SIG-M5 treated with dmso at 0.1 percent for 504 hours (cell line): ENCODE measurements at regions not wholly inside any gene's neighbourhood (a gene's known extent, or its start where the extent isn't known, plus 50 kb on each side); places are given as distances from the start of the nearest gene placed in this dataset.
"Not testable (repeated sequence)": the region's sequence is repeated elsewhere in the genome, so short reads cannot be mapped to it uniquely, and the experiment has no call there.

Source experiments
- DNase-seq: peaks from one replicate; lab custom pipeline; 2025; ENCODE audit not compliant: unreplicated experiment; lab: John Stamatoyannopoulos, UW

DNA sequence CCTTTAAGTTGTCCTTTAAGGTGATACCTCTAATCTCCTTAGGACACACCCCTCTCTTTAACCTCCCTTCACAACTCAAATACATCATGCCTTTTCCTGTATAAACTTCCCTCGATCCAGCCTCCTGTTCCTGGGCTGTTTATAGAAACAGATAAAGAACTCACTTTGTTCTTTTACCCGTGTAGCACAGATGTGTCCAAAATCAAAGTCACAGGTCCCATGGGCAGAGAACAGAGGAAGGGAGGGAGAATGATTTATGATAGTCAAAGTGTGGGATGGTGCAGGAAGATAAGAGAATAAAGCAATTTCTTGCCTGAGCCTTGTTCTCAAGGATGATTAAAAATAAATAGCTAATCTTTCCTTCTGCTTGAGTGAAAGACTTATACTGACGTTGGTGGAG lies 50.3 kb upstream of the CABCOCO1 start:
- DNase-seq, result no peak

DNA sequence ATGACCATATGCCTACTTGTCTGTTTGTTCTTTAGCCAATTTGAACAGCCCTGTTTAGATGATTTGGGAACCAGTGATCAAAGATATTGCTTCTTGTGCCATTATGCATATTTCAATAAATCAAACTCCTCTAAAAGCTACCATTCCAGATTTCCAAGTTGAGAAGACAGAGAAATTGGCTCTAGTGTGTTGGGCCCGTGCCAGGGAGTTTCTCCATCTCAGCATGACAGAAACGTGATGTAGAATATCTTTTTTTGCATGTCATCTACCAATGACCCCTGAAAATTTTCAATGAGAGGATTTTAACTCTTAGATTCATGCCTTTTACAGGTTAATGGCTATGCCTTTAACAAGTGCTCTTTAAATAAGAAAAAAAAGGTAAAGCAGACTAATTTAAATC lies 50.7 kb upstream of the CABCOCO1 start:
- DNase-seq, result no peak

DNA sequence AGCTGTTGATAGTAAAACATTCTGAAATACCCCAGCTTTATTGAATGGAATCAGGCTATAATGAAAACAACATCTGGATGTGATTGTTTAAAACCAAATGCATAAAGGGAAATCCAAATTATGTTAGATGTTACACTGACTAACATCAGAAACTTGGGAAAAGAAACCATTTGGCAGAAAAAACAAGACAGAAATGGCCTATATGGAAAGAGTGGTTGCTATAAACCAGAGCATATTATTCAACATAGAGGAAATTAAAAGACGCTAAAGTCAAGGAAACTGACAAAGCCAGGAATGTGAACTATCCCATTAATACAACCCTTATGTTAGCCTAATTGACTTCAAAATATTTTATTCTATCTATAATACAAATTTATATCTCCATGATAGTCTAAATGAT lies 53.0 kb upstream of the CABCOCO1 start:
- no peak for DNase-seq

DNA sequence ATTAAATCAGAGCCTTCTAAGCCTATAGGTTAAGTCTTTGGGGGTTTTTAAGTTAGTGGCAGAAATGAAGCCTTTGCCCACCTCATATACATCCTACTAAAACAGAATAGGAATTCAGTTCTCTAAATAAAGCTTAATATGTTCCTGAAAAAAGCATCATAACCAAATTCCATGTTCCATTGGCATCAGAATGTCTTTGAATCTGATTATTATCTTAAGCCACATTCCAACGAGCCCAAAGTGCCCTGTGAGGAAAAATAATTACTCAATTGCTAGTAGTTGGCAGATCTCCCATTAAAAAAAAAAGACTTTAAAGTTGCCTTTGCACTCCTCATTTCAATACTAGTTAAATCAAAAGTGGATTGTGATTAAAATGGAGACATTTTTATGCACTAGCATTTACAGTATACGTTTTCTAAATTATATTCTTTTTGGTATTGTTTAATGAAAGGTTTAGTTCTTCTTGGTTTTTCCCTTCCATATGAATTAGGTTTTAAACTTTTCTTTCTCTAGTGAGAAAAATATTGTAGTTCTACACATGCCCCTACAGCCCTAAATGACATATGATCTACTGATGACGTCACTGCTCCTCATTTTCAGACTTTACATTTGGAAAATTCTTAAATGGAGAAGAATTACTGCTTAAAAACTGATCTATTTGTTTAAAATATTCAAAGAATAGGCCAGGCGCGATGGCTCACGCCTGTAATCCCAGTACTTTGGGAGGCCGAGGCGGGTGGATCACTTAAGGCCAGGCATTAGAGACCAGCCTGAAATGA lies 54.3 kb upstream of the CABCOCO1 start:
- DNase-seq, result no peak

DNA sequence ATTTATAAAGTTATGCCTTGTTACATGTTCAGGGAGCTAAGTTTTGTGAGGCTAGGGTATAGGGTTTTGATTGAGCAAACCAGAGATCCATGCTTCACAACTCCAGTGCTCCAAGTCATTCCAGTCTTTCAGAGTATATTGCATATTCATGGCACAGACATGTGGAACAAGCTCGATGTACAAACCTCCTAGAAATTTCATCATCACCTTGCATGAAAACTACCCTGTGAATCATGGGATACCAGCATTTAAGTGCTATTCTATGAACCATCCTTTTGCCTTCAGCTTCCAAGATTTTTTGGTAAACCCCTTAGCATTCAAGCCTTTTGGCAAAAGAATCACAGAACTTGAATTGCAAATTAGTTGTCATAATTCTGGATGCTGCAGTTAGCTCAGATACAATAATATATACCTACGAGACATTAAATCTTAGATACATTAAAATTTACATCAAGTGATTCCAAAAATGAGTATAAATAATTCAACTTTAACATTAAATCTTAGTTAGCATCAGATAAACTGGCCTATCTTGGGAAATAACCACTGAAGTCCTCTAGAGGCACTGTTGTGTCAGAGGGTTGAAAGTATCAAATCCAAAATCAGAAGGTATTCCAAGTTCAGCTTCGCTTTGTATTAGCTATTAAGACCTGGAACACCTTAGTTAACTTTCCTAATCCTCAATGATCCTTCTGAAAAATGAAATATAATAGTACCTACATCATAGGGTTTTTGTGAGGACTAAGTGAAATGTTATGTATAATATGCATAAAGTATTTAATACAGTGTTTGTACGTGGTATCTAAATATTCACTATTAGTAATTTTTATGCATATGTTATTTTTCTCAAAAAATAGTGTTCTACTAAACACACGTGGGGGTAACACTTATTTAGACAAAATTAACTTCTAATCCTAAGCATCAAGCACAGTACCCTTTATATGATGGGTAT lies 55.5 kb upstream of the CABCOCO1 start:
- DNase-seq, result peak; percentile 5

DNA sequence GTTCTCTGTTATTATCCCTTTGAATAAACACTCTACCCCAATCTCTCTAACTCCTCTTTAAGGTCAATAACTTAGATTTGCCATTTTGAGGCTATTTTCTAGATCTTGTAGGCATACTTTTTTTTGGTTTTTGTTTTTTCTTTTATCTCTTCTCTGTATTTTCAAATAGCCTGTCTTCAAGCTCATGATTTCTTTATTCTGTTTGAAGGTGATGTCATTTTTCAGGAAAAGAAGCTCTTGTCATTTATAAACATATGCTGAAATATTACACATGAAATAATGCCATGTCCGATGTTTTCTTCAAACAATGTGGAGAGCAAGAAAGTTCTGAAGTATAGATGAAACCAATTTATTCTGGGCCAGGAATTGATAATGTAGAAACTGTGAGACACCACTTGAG lies 57.5 kb upstream of the CABCOCO1 start:
- no peak for DNase-seq

DNA sequence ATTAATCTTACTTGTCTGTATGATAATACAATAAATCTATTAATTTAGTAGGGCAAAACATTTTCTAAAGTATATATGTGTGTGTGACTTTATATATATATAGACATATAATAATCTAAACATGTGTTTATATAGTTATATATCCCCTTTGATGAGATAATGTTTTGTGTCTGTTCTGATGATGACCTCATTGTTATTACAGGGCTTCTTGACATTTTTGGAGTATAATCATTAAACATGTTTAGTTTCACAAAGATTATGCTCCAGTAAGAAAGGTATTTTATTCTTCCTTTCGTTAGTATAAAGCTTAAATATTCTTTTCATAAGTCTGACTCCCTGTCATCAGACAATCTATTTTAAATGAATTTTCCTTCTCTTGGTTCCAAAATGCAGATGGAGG lies 62.3 kb upstream of the CABCOCO1 start:
- no peak for DNase-seq

DNA sequence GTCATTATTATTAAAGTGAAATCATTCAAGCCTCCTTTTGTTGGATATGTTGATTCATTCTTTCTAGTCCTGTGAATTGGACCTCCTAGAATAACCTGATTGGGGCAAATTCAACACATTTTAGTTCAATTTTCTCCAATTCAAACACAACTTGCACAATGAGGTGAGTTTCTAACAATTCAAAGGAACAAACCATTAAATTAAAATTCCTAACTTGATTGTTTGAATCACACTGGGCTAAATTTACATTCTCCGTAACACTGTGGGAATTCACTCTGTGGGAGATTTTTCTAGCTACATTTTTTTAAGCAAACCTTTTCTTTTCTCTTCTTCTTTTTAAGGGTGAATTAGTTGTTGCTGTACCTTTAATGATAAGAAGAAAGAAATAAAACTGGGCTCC lies 68.3 kb upstream of the CABCOCO1 start:
- no peak for DNase-seq

DNA sequence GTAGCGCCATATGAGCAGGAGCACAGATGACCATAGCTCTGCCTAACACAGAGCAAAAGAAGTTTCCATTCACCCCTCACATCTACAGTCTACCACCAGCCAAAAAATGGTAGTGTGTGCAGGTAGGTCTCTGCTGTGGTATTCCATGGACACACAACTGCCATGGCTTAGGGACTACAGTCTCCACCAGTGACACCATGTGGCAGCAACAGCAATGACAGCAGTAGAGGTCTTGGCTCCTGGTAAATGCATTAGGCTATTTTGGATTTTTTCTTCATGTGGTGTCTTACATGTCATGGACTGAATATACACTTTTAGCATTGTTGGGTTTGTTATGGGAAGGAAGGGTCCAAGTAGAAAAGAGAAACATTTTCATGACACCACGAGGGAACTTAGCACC lies 70.1 kb upstream of the CABCOCO1 start:
- peak; percentile 1 for DNase-seq

DNA sequence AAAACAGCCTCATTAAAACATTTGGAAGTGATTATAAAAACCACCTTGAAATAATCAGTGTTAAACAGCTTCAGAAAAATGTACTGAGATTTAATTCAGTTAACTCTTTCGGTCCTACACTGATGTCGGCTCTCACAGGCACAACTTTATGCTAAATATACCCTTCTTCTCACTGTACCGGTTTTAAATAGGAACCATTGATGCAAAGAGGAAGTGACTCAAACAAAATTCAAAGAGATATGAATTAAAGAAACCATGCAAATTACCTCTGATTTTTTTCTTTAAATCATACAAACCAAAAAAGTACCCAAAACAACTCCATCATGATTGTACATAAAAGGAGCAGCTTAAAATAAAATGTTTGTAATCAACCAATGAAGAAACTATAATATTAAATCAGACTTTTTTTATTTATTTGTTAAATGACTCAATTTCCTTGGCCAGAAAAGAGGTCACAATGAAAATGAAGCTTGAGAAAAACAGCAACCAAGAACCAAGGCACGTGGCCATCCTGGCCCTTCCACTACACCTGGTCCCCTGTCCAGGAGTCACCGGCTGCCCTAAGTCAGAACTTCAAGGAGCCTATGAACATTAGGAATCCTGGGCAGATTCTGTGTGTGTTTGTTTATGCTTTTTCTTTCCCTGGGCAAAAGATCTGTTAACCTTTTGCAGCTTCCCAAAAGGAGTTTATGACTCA lies 73.0 kb upstream of the CABCOCO1 start:
- no peak for DNase-seq

DNA sequence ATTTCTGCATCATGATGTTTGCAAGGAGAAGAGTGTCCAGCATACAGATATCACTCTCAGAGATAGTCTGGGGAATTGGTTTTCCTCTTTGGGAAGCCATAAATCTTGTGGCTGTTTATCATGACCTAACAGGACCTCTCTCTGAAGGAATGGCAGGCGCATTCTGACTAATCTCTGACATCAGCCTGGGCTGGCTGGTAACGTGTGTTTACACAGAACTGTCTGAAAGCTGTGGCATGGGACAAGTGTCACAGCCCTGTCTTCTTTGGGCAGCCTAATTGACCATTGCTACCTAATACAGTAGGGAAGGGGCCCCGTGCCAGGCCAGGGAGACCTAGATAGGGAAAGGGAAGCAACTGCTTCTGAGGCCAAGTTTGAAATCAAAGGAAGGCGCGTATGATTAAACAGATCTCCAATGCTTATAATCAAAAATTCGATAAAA lies 73.9 kb upstream of the CABCOCO1 start:
- DNase-seq, result no peak

DNA sequence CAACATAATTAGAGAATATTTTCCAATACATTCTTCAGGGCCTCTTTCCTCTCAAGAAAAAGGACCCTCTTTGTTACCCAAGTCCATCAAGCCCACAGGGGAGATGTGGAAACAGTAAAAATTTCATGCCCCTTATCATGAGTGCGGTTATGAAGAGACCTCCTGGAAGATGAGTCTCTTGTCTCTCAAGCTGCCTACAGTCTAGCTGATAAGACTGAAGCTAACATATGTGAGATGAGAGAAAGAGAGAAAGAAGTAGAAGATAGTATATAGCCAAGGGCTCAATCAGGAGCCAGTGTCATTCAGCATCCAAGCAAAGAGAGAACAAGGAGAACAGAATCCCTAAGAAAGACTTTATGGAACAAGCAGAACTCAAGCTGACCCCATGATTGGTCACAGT lies 75.9 kb upstream of the CABCOCO1 start:
- no peak for DNase-seq

DNA sequence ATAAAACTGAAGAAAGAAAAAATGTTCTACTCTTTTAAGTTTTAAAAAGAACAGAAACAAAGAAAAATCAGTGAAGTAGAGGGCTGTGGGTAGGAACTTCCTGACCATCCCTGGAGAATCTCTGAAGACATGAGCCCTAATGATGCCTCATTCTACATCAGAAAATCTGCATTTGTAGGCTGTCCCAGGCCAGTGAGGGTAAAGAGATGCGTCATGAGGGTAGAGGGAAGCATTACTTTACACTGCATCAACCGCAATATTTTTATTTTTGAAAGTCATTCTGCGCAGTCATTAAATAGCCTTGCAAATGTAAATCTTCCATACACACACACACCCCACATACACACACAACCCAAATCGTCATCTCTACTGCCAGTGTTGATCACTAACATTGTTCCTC lies 82.1 kb upstream of the CABCOCO1 start:
- DNase-seq, result no peak

DNA sequence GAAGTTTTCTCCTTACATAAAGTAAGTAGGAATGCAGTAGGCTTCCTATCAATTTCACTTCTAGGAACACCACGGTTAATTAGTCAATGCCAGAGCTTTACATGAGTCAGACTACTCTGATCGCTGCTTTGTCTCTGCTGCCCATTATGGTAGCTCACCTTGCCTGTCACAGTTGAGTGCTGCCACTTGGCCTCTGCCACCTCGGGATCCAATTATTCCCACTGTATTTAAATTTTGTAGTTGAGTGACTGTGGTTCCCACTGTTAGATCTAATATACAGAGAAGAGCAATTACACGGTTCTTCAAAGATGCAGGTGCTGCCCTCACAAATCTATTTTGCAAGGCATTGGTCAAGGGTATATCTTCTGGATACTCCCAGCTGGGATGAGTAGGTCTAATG lies 92.5 kb upstream of the CABCOCO1 start:
- DNase-seq, result not testable (repeated sequence)

DNA sequence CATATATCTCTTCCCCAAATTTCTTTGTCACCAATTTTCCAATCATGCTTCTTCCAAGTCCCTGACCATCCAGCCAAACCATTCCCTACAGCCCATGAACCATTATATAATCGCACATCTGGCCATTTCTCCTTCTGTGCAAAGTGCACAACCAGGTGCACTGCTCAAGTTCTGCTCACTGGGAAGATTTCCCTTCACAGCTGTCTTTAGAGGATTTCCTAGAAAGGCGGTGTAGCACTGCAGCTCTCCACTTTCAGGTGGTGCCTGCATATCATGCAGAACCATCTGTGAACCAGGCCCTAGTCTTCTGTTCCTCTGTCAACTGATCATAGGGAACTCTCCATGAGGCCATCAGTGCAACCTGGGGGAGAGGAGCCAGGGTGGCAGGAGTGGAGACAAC lies 95.0 kb upstream of the CABCOCO1 start:
- no peak for DNase-seq

DNA sequence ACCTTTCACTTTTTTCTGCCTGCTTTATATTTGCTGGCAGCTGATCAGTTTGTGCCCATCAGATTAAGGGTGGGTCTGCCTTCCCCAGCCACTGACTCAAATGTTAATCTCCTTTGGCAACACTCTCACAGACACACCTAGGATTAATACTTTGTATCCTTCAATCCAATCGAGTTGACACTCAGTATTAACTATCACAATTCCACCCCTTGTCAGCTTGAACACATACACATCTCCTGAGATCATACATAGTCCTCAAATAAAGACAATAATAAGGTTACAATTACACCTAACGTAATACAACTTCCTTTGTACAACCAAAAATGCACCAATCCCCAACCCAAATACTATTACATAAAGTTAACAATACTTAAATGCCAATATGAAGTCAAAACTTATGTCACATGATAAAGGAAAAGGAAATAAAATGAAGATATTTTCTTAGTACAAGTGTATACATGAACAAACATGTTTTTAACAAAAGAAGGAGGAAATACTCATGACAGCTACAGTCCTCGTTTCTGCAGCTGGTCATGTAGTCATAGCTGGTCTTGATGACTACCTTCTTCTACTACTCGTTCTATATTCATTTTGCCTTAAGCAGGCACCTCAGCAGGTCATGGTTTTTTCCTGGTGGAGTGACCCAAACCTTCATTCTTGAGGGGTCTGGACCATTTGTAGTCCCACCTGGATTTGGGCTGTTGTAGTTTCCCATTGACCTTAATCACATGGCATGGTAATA lies 96.7 kb upstream of the CABCOCO1 start:
- DNase-seq, result no peak

DNA sequence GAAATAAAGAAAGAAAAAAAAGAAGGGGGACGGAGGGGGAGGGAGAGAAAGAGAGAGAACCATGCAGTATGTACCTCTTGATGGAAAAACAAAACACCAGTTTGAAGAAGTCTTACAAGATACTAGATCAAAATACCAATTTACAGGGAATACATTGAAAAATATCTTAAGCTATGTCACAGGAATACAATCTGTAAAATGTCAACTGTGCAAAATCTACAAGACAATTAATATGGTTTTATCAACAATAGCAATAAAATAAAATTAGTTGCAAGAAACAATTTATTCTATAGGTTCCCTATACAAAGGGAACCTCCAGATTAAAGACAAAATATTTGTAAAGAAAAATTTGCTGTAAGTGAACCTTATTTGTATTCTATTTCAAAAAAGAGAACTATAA lies 98.3 kb upstream of the CABCOCO1 start:
- no peak for DNase-seq

DNA sequence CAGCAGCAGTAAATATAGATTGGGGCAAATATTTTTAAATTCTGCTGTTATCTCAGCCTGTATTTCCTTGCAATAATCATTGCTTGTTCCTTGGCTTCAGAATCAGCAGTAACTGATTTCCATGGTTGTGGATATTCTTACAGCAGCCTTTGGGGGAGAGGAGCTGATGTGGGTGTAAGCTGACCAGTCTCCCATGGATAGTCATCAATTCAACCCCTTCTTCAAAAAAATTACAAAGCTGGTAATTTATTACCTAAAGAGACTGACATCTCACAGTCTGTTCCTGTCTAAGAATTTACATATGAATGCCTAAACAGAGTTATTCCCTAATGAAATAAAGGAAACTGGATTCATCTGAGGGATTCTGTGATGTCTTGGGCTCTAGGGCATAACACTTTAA lies 103.1 kb upstream of the CABCOCO1 start:
- no peak for DNase-seq

DNA sequence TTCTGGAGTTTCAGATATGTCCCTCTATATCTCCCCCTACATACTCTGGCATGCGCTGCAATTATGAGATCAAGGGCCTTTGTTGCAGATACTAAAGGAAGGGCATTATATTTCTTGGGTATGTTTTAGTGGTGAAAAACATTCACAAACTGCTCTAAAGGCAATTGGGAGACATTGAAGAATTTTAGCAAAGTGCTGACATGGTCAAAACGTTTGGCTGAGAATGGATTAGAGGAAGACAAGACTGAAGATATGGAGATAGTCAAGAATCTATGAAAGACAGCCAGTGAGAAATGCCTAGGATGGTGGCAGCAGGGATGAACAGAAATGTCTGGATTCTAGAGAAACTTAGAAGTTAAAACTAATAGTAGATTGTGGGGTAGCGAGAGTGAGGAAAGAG lies 104.5 kb upstream of the CABCOCO1 start:
- no peak for DNase-seq

DNA sequence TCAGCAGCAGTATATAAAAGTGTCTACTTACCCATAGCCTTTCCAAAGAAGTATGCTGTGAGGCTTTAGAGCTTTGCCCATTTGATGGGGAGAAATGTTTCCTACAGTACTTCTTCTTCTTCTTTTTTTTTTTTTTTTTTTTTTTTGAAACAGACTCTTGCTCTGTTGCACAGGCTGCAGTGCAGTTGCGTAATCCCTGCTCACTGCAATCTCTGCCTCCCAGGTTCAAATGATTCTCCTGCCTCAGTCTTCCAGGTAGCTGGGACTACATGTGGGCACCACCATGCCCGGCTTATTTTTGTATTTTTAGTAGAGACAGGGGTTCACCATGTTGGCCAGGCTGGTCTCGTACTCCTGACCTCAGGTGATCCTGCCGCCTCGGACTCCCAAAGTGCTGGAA lies 101.7 kb upstream of the TMEM26 start:
- DNase-seq, result no peak

DNA sequence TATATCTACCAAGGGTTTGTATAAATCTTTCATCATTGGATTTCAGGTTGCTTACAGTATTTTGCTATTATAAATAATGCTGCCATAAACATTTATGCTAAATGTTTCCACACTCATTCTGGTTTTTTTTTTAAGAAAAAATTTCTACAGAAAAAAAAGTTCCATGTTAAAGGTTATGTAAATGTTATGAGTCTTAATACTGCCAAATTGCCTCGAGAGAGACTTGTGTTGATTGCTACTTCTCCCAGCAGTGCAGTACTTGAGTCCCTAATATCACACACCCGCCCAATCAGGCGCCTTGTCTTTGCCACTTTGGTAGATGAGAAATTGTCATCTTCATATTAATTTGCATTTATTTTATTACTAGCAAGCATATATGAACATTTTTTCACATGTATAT lies 96.7 kb upstream of the TMEM26 start:
- DNase-seq, result no peak
